ENCODE measurements at regions not wholly inside any gene's neighbourhood (a gene's known extent, or its start where the extent isn't known, plus 50 kb on each side); places are given as distances from the start of the nearest gene placed in this dataset.

- intact Hi-C loops (cut with micrococcal nuclease) = no loop called here
- no peak overlapping the region for H3K4me3 Mint-ChIP-seq
Observed at GRCh38 chr13:76792731-76793347, 93.4 kb downstream of the KCTD12 start.

GRCh38 chr13:76790980-76791819, 95.0 kb downstream of the KCTD12 start:
- Mint-ChIP-seq H3K27me3 (ENCODE audit: low read depth) (no peaks in the 10 kb centered on the region), H3K36me3 (ENCODE audit: low read depth) (no peaks in the 10 kb centered on the region), H3K4me3 (no peak overlapping the region), H3K9me3 (no peaks in the 10 kb centered on the region), H3K4me1 (ENCODE audit: low read depth) (no peaks in the 10 kb centered on the region), H3K27ac (no peak overlapping the region)
- CTCF ChIA-PET = no interaction called here
- DNase-seq = no peak
- intact Hi-C loops (cut with micrococcal nuclease) = no loop called here

More at GRCh38 chr13:76792731-76793347, 93.4 kb downstream of the KCTD12 start:
- no peaks in the 10 kb centered on the region for H3K36me3 Mint-ChIP-seq (ENCODE audit: low read depth)
- H3K9me3 Mint-ChIP-seq = no peaks in the 10 kb centered on the region
- peaks cover under 1% of the 10 kb centered on the region for H3K27me3 Mint-ChIP-seq (ENCODE audit: low read depth)
- CTCF ChIA-PET = interaction anchor here (0.6 to 1.1 kb wide), 3 partner anchors 10 to 458 kb away, joined by 3 to 5 read pairs (median 3); no protein-coding TSS in a partner anchor
- no peaks in the 10 kb centered on the region for H3K4me1 Mint-ChIP-seq (ENCODE audit: low read depth)
- H3K27ac Mint-ChIP-seq = no peak overlapping the region
- no peak for DNase-seq

GRCh38 chr13:76790526-76790925, 95.7 kb downstream of the KCTD12 start:
- intact Hi-C loops (cut with micrococcal nuclease) = no loop called here
- CTCF ChIA-PET = no interaction called here
- Mint-ChIP-seq H3K27me3 (ENCODE audit: low read depth) (no peaks in the 10 kb centered on the region), H3K27ac (no peak overlapping the region), H3K4me1 (ENCODE audit: low read depth) (no peaks in the 10 kb centered on the region), H3K4me3 (no peak overlapping the region), H3K9me3 (no peaks in the 10 kb centered on the region), H3K36me3 (ENCODE audit: low read depth) (no peaks in the 10 kb centered on the region)
- no peak for DNase-seq

- Mint-ChIP-seq H3K4me1 (ENCODE audit: low read depth) (no peaks in the 10 kb centered on the region), H3K9me3 (no peaks in the 10 kb centered on the region), H3K4me3 (no peak overlapping the region), H3K27ac (no peak overlapping the region), H3K27me3 (ENCODE audit: low read depth) (peaks cover 2% of the 10 kb centered on the region), H3K36me3 (ENCODE audit: low read depth) (no peaks in the 10 kb centered on the region)
- no peak for DNase-seq
- intact Hi-C loops (cut with micrococcal nuclease) = no loop called here
- CTCF ChIA-PET = interaction anchor here (0.7 kb wide), 1 partner anchor 1094 kb away, joined by 3 read pairs; no protein-coding TSS in a partner anchor
Observed at GRCh38 chr13:76783798-76784197, 102.4 kb downstream of the KCTD12 start.

- intact Hi-C loops (cut with micrococcal nuclease) = no loop called here
- H3K27ac Mint-ChIP-seq = no peak overlapping the region
- CTCF ChIA-PET = no interaction called here
- H3K36me3 Mint-ChIP-seq (ENCODE audit: low read depth) = no peaks in the 10 kb centered on the region
- no peaks in the 10 kb centered on the region for H3K27me3 Mint-ChIP-seq (ENCODE audit: low read depth)
- H3K9me3 Mint-ChIP-seq = no peaks in the 10 kb centered on the region
- H3K4me3 Mint-ChIP-seq = no peak overlapping the region
- DNase-seq = no peak
- H3K4me1 Mint-ChIP-seq (ENCODE audit: low read depth) = no peaks in the 10 kb centered on the region
Observed at GRCh38 chr13:76778853-76779252, 107.4 kb downstream of the KCTD12 start.

DNA sequence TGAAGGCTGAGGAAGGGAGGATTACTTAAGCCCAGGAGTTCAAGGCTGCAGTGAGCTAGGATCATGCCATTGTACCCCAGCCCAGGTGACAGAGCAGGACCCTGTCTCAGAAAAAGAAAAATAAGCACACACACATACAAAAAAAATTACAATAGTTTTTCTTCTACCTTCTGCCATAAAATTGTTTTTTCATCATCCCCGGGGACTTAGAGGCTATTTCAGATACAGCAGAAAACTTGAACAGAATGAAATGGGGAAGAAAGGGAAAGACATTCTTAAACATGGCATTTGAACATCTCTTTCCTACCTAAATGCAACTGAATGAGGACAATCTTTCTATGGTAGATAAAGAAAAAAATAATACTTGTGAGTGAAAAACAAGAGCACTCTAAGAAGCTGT, 109.1 kb downstream of the KCTD12 start:
- DNase-seq = no peak
- Mint-ChIP-seq H3K4me1 (ENCODE audit: low read depth) (no peaks in the 10 kb centered on the region), H3K9me3 (no peaks in the 10 kb centered on the region), H3K4me3 (no peak overlapping the region), H3K27ac (no peak overlapping the region), H3K27me3 (ENCODE audit: low read depth) (no peaks in the 10 kb centered on the region), H3K36me3 (ENCODE audit: low read depth) (no peaks in the 10 kb centered on the region)
- CTCF ChIA-PET = no interaction called here
- intact Hi-C loops (cut with micrococcal nuclease) = no loop called here

- Mint-ChIP-seq H3K9me3 (no peaks in the 10 kb centered on the region), H3K36me3 (ENCODE audit: low read depth) (no peaks in the 10 kb centered on the region), H3K4me3 (no peak overlapping the region), H3K27ac (no peak overlapping the region), H3K4me1 (ENCODE audit: low read depth) (no peaks in the 10 kb centered on the region), H3K27me3 (ENCODE audit: low read depth) (no peaks in the 10 kb centered on the region)
- intact Hi-C loops (cut with micrococcal nuclease) = no loop called here
- CTCF ChIA-PET = no interaction called here
- no peak for DNase-seq
Observed at GRCh38 chr13:76775088-76775740, 111.0 kb downstream of the KCTD12 start.

GRCh38 chr13:76773448-76774094, 112.6 kb downstream of the KCTD12 start:
- no peaks in the 10 kb centered on the region for H3K36me3 Mint-ChIP-seq (ENCODE audit: low read depth)
- no peaks in the 10 kb centered on the region for H3K9me3 Mint-ChIP-seq
- intact Hi-C loops (cut with micrococcal nuclease) = no loop called here
- H3K4me3 Mint-ChIP-seq = no peak overlapping the region
- no peak for DNase-seq
- peaks cover 14% of the 10 kb centered on the region for H3K4me1 Mint-ChIP-seq (ENCODE audit: low read depth)
- no peak overlapping the region for H3K27ac Mint-ChIP-seq
- no peaks in the 10 kb centered on the region for H3K27me3 Mint-ChIP-seq (ENCODE audit: low read depth)
- CTCF ChIA-PET = no interaction called here

- Mint-ChIP-seq H3K4me1 (ENCODE audit: low read depth) (peaks cover 17% of the 10 kb centered on the region), H3K4me3 (no peak overlapping the region), H3K36me3 (ENCODE audit: low read depth) (no peaks in the 10 kb centered on the region), H3K27ac (no peak overlapping the region), H3K9me3 (no peaks in the 10 kb centered on the region), H3K27me3 (ENCODE audit: low read depth) (no peaks in the 10 kb centered on the region)
- CTCF ChIA-PET = no interaction called here
- DNase-seq = no peak
- intact Hi-C loops (cut with micrococcal nuclease) = no loop called here
Observed at GRCh38 chr13:76772241-76772640, 114.0 kb downstream of the KCTD12 start.

DNA sequence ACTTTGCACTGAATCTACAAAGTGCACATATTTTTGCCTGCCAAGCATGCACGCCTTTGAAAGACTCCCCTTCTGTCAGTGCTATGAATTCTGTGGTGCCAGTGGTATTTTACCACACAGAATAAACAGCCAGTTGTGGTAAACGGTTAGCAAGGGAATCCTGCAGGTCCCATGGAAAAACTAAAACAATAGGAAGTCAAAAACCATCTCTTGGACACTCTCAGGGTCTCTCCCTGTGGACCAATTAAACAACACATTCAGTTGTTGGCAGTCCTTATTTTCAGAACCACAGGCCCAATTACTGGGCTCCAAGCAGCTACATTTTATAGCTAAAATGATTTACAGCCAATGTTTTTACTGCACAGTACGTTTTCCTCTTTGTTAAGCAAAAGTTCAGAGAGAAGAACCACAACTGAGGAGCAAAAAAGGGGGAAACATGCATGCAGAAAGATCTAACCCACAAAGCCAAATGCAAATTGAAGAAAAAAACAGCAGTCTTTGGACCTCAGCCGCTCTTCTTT, 116.9 kb downstream of the KCTD12 start:
- no peak for DNase-seq
- Mint-ChIP-seq H3K27ac (no peak overlapping the region), H3K9me3 (no peaks in the 10 kb centered on the region), H3K4me1 (ENCODE audit: low read depth) (peaks cover 17% of the 10 kb centered on the region), H3K4me3 (no peak overlapping the region), H3K27me3 (ENCODE audit: low read depth) (no peaks in the 10 kb centered on the region), H3K36me3 (ENCODE audit: low read depth) (no peaks in the 10 kb centered on the region)
- intact Hi-C loops (cut with micrococcal nuclease) = no loop called here
- CTCF ChIA-PET = no interaction called here

DNA sequence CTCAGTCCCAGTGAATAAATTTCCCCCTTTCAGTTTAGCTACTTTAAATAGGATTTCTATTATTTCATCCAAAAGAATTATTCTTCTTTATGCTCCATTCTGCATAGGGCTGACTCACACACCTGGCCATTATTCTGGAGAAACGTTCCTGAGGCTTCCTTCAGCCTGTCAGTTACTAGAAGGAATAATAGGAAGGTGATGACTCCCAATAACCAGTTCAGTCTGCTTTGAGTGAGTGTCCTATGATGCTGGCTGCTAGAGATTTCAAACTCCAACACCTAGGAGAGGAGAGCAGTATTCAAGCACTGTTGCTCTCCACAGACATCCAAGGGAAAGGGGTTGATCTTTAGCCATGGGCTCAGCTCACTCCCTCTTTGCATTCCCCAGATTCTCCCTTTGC, 117.8 kb downstream of the KCTD12 start:
- Mint-ChIP-seq H3K9me3 (no peaks in the 10 kb centered on the region), H3K4me1 (ENCODE audit: low read depth) (peaks cover 17% of the 10 kb centered on the region), H3K36me3 (ENCODE audit: low read depth) (no peaks in the 10 kb centered on the region), H3K4me3 (no peak overlapping the region), H3K27ac (no peak overlapping the region), H3K27me3 (ENCODE audit: low read depth) (no peaks in the 10 kb centered on the region)
- intact Hi-C loops (cut with micrococcal nuclease) = no loop called here
- DNase-seq = no peak
- CTCF ChIA-PET = no interaction called here

GRCh38 chr13:76764916-76765315, 121.3 kb downstream of the KCTD12 start:
- Mint-ChIP-seq H3K27ac (no peak overlapping the region), H3K4me3 (no peak overlapping the region), H3K36me3 (ENCODE audit: low read depth) (no peaks in the 10 kb centered on the region), H3K4me1 (ENCODE audit: low read depth) (peaks cover 15% of the 10 kb centered on the region), H3K27me3 (ENCODE audit: low read depth) (no peaks in the 10 kb centered on the region), H3K9me3 (no peaks in the 10 kb centered on the region)
- no peak for DNase-seq
- CTCF ChIA-PET = interaction anchor here (0.9 kb wide), 1 partner anchor 120 kb away, joined by 3 read pairs; no protein-coding TSS in a partner anchor
- intact Hi-C loops (cut with micrococcal nuclease) = no loop called here
